OCI-LY3 (cell line): ENCODE measurements at regions not wholly inside any gene's neighbourhood (a gene's known extent, or its start where the extent isn't known, plus 50 kb on each side); places are given as distances from the start of the nearest gene placed in this dataset.

ENCODE experiments used
- H2AFZ ChIP-seq: fragments of 200-600, 300-600 bp; shearing (Covaris generic); 2 replicates; pipeline ENCODE4 v1.6.0; 2014; ENCODE audit warnings: antibody characterized with exemption, low read depth, low read length
- H3K27ac ChIP-seq: fragments of 200-600, 300-600 bp; sonication (generic); 2 replicates; pipeline ENCODE4 v1.5.1; 2014; ENCODE audit warnings: mild to moderate bottlenecking, low read length, moderate library complexity, mixed read lengths
- H3K27me3 ChIP-seq: fragments of 200-600, 300-600 bp; sonication (generic); 2 replicates; pipeline ENCODE4 v1.6.1; 2014; ENCODE audit warnings: low read depth, low read length, mixed read lengths
- H3K36me3 ChIP-seq: fragments of 200-600, 300-600 bp; sonication (generic); replicated peaks from 2 replicates; pipeline ENCODE3; 2014; ENCODE audit warnings: low read depth, low read length, mixed read lengths
- H3K4me1 ChIP-seq: fragments of 300-600, 200-600 bp; sonication (generic); 2 replicates; pipeline ENCODE4 v1.6.1; 2014; ENCODE audit warnings: low read length, mixed read lengths
- H3K4me2 ChIP-seq: fragments of 200-600, 300-600 bp; sonication (generic); 2 replicates; pipeline ENCODE4 v1.6.1; 2014; ENCODE audit warnings: low read length, mixed read lengths
- H3K4me3 ChIP-seq: fragments of 300-600, 200-600 bp; sonication (generic); 2 replicates; pipeline ENCODE4 v1.5.1; 2014; ENCODE audit warnings: antibody characterized with exemption, mild to moderate bottlenecking, low read length, moderate library complexity
- H3K79me2 ChIP-seq: fragments of 300-600, 200-600 bp; shearing (Covaris generic); 2 replicates; pipeline ENCODE4 v1.6.1; 2014; ENCODE audit warnings: mild to moderate bottlenecking, low read length, mixed read lengths
- H3K9ac ChIP-seq: fragments of 300-600, 200-600 bp; shearing (Covaris generic); 2 replicates; pipeline ENCODE4 v1.6.0; 2014; ENCODE audit warnings: mild to moderate bottlenecking, low read length, moderate library complexity
- H3K9me3 ChIP-seq: fragments of 200-600, 300-600 bp; shearing (Covaris generic); 2 replicates; pipeline ENCODE4 v1.6.1; 2014; ENCODE audit warnings: low read length, mixed read lengths; ENCODE audit not compliant: insufficient read depth
- H4K20me1 ChIP-seq: fragments of 200-600, 300-600 bp; sonication (generic); 2 replicates; pipeline ENCODE4 v1.6.1; 2016; ENCODE audit warnings: low read length, mixed read lengths; ENCODE audit not compliant: insufficient read depth
- EZH2phosphoT487 ChIP-seq: fragments of 200-600 bp; shearing (Covaris generic); IDR thresholded peaks from 2 replicates; pipeline ENCODE4 v1.6.1; 2018; ENCODE audit warnings: antibody characterized with exemption, mixed run types, low read depth
- TF ChIP-seq, protein P1 (sequence below): fragments of 200-600, 300-600 bp; sonication (generic); IDR thresholded peaks from 2 replicates; pipeline ENCODE4 v1.5.1; 2014; ENCODE audit warnings: antibody characterized with exemption, low read length, low read depth

DNA sequence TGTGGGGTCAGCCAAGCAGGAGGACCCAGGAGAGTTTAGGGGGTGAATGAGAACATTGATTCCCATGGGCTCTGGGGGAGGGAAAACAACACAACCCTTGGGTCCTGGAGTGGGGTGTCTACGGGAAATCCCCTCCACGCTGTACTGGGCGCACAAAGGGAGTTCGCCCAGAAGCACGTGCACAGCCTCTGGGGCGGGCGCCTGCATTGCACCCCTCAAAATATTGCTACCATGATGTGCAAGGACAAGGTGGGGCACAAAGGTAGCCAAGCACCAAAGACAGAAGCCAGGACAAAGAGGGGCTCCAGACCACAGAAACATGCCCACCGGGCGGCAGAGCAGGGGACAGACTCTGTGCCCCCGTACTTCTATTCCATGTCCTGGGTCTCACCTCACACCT lies 74.9 kb upstream of the EIF5 start:
- Histone ChIP-seq H3K79me2 (no peaks in the 10 kb centered on the region), H3K27me3 (no peaks in the 10 kb centered on the region), H3K4me3 (no peak overlapping the region), H3K4me2 (peak overlapping the region; percentile 29), H3K4me1 (peaks cover 28% of the 10 kb centered on the region), H4K20me1 (no peaks in the 10 kb centered on the region), H3K36me3 (no peaks in the 10 kb centered on the region), H2AFZ (peak overlapping the region; percentile 52; the same call in 1 of the 2 replicates), H3K27ac (no peak overlapping the region), H3K9me3 (no peaks in the 10 kb centered on the region), H3K9ac (no peak overlapping the region)
- TF ChIP-seq EZH2phosphoT487, result no peak
- TF ChIP-seq, protein P1, sequence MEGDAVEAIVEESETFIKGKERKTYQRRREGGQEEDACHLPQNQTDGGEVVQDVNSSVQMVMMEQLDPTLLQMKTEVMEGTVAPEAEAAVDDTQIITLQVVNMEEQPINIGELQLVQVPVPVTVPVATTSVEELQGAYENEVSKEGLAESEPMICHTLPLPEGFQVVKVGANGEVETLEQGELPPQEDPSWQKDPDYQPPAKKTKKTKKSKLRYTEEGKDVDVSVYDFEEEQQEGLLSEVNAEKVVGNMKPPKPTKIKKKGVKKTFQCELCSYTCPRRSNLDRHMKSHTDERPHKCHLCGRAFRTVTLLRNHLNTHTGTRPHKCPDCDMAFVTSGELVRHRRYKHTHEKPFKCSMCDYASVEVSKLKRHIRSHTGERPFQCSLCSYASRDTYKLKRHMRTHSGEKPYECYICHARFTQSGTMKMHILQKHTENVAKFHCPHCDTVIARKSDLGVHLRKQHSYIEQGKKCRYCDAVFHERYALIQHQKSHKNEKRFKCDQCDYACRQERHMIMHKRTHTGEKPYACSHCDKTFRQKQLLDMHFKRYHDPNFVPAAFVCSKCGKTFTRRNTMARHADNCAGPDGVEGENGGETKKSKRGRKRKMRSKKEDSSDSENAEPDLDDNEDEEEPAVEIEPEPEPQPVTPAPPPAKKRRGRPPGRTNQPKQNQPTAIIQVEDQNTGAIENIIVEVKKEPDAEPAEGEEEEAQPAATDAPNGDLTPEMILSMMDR, result no peak

- Histone ChIP-seq H3K36me3 (no peaks in the 10 kb centered on the region), H3K4me2 (peak overlapping the region; percentile 73), H4K20me1 (no peaks in the 10 kb centered on the region), H2AFZ (peak overlapping the region; percentile 52; the same call in 1 of the 2 replicates), H3K4me1 (peaks cover 28% of the 10 kb centered on the region), H3K9me3 (no peaks in the 10 kb centered on the region), H3K79me2 (no peaks in the 10 kb centered on the region), H3K9ac (no peak overlapping the region; the same call in 1 of the 2 replicates), H3K27ac (peak overlapping the region; percentile 49), H3K4me3 (peak overlapping the region; percentile 54), H3K27me3 (no peaks in the 10 kb centered on the region)
- TF ChIP-seq, protein P1, result no peak
- TF ChIP-seq EZH2phosphoT487, result no peak
Measured at GRCh38 chr14:103259801-103260628, 74.0 kb upstream of the EIF5 start.

- Histone ChIP-seq H3K9me3 (no peaks in the 10 kb centered on the region), H3K4me3 (peak overlapping the region; percentile 54), H3K79me2 (no peaks in the 10 kb centered on the region), H3K27me3 (no peaks in the 10 kb centered on the region), H2AFZ (peak overlapping the region; percentile 52; the same call in 1 of the 2 replicates), H3K9ac (peak overlapping the region; percentile 3; the same call in 1 of the 2 replicates), H3K4me1 (peaks cover 28% of the 10 kb centered on the region), H3K27ac (peak overlapping the region; percentile 49), H3K4me2 (peak overlapping the region; percentile 73), H3K36me3 (no peaks in the 10 kb centered on the region), H4K20me1 (no peaks in the 10 kb centered on the region)
- no peak for TF ChIP-seq EZH2phosphoT487
- TF ChIP-seq, protein P1, result no peak
Measured at GRCh38 chr14:103260629-103261124, 73.4 kb upstream of the EIF5 start.

DNA sequence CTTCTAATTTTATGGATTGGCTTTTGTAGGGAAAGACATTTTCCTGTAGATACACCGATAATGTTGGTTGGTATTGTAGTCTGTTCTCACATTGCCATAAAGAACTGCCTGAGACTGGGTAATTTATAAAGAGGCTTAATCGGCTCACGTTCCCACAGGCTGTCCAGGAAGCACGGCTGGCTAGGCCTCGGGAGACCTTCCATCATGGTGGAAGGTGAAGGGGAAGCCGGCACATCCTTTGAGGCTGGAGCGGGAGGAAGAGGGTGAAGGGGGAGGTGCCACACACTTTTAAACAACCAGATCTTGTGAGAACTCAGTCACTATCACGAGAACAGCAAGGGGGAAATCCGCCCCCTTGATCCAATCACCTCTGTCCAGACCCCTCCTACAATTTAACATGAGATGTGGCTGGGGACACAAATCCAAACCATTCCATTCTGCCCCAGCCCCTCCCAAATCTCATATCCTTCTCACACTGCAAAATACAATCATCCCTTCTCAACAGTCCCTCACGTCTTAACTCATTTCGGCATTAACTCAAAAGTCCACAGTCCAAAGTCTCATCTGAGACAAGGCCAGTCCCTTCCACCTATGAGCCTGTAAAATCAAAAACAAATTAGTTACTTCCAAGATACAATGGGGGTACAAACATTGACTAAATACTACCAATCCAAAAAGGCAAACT lies 66.7 kb upstream of the EIF5 start:
- no peak overlapping the region for H3K27ac ChIP-seq
- H3K4me1 ChIP-seq, result no peaks in the 10 kb centered on the region
- H3K9me3 ChIP-seq, result no peaks in the 10 kb centered on the region
- H3K36me3 ChIP-seq, result no peaks in the 10 kb centered on the region
- H4K20me1 ChIP-seq, result no peaks in the 10 kb centered on the region
- no peaks in the 10 kb centered on the region for H3K79me2 ChIP-seq
- no peaks in the 10 kb centered on the region for H3K27me3 ChIP-seq
- H2AFZ ChIP-seq, result no peak overlapping the region
- no peak overlapping the region for H3K4me2 ChIP-seq
- H3K4me3 ChIP-seq, result no peak overlapping the region
- no peak for TF ChIP-seq EZH2phosphoT487
- TF ChIP-seq, protein P1, result no peak
- no peak overlapping the region for H3K9ac ChIP-seq
